ENCODE measurements at regions not wholly inside any gene's neighbourhood (a gene's known extent, or its start where the extent isn't known, plus 50 kb on each side); places are given as distances from the start of the nearest gene placed in this dataset.
A peak's percentile ranks its signal among the peaks of the same experiment; 100 is the strongest.

DNA sequence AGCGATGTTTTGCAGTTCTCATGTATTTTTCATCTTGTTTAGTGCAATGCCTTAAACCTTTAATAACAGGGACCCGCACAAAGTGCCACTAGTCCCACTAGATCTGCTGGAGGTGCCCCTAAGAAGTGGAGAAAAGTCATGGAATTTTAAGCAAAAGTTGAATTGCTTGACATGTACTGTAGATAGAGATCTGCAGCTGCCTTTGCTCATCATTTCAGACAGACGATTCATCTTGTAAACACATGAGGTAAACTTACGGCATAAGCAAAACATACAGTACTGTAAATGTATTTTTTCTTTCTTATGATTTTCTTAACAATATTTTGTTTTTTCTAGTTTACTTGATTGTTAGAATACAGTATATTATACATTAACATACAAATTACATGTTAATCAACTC is 295.6 kb downstream of the CASP12 start:
- no peak overlapping the region for H3K27ac ChIP-seq
- H3K4me1 ChIP-seq = no peaks in the 10 kb centered on the region
- no peak for ATAC-seq
- intact Hi-C loops (cut with DNase I) = no loop called here
- TF ChIP-seq, protein P1, sequence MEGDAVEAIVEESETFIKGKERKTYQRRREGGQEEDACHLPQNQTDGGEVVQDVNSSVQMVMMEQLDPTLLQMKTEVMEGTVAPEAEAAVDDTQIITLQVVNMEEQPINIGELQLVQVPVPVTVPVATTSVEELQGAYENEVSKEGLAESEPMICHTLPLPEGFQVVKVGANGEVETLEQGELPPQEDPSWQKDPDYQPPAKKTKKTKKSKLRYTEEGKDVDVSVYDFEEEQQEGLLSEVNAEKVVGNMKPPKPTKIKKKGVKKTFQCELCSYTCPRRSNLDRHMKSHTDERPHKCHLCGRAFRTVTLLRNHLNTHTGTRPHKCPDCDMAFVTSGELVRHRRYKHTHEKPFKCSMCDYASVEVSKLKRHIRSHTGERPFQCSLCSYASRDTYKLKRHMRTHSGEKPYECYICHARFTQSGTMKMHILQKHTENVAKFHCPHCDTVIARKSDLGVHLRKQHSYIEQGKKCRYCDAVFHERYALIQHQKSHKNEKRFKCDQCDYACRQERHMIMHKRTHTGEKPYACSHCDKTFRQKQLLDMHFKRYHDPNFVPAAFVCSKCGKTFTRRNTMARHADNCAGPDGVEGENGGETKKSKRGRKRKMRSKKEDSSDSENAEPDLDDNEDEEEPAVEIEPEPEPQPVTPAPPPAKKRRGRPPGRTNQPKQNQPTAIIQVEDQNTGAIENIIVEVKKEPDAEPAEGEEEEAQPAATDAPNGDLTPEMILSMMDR (IDR thresholded peaks at IDR 0.05) = no peak
- peaks cover 0 to 12% of the 10 kb centered on the region in 2 donors for H3K9me3 ChIP-seq
- DNase-seq = no peak
- H3K4me3 ChIP-seq = no peak overlapping the region
- H3K27me3 ChIP-seq = no peaks in the 10 kb centered on the region
- H3K36me3 ChIP-seq = no peaks in the 10 kb centered on the region

DNA sequence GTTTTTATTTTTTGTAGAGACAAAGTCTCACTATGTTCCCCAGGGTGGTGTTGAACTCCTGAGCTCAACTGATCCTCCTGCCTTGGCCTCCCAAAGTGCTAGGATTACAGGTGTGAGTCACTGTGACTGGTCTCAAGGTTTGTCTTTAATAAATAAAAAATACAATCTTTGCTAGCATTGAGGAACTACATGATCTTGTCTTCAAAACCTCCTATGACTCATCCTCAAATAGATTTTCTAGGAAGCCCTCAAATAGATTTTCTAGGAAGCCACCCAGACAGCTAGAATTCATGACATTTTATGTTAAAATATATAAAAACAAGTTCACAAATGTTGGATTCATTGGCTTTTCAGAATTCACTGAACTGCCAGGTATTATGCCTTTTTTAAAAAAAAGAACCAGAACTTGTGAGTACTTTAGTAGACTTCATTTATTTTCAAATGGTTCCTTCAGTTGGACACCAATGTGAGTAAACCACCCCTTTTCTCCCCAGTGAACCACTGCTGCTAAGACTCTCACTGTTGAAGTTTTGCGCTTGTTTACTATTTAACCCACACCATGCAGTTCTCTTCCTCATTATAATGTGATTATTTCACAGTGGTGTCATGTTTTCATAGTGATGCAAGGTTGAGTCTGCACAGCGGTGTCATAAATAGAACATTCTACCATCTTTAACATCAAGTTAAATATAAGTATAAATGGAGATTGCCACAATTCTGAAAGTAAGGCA is 303.9 kb downstream of the CASP12 start:
- no peak for DNase-seq
- H3K27me3 ChIP-seq = no peaks in the 10 kb centered on the region

DNA sequence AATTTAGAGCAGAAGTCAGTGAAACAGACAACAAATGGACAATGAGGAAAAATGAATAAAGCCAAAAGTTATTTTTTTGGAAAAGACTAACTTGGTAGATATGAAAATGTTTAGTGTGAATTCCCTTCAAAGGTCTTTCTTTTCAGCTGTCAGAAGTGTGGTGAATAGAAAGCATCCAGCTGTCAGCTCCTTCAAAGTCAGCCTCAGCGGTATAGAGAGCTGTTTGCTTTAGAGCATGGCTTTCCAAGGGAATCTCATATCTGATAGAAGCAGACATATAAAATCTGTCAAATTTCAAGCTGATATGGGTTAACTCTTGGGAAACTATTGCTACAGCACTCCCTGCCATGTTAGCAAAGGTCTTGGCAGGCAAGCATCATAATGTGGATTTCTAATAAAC is 309.3 kb downstream of the CASP12 start:
- intact Hi-C loops (cut with DNase I) = no loop called here
- DNase-seq (peak in 2 of 4 donors; percentile 47 to 55), ATAC-seq (no peak)
- no peaks in the 10 kb centered on the region for H3K9me3 ChIP-seq
- no peak overlapping the region for H3K27ac ChIP-seq
- H3K27me3 ChIP-seq = no peaks in the 10 kb centered on the region
- TF ChIP-seq, protein P1 (IDR thresholded peaks at IDR 0.05) = no peak
- H3K4me3 ChIP-seq = no peak overlapping the region
- H3K4me1 ChIP-seq = no peaks in the 10 kb centered on the region
- H3K36me3 ChIP-seq = no peaks in the 10 kb centered on the region

More for the DNA sequence above, 303.9 kb downstream of the CASP12 start:
- no peaks in the 10 kb centered on the region for H3K4me1 ChIP-seq
- H3K36me3 ChIP-seq = no peaks in the 10 kb centered on the region
- no peaks in the 10 kb centered on the region for H3K9me3 ChIP-seq
- intact Hi-C loops (cut with DNase I) = no loop called here
- ATAC-seq = peak; percentile 21
- H3K4me3 ChIP-seq = no peak overlapping the region
- H3K27ac ChIP-seq = no peak overlapping the region
- TF ChIP-seq, protein P1 (IDR thresholded peaks at IDR 0.05) = no peak

DNA sequence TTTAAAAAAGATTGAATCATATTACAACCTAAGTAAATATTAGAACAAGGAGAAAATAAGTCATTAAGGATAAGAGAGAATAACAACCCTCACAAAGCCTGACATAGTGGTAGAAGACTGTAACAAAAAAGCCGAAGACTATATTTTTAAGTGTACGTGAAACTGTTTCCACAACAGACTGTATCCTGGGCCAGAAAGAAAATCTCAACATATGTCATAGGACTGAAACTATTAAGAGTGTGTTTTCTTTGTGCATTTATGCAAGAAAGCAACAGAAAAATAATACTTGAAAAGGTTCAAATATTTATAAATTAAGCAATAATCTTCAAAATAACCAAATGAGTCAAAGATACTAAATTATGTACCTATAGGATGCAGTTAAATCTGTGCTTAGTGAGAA is 309.8 kb downstream of the CASP12 start:
- DNase-seq (peak in 2 of 4 donors; percentile 11 to 26), ATAC-seq (no peak)
- TF ChIP-seq, protein P1 (IDR thresholded peaks at IDR 0.05) = no peak
- Histone ChIP-seq H3K27ac (no peak overlapping the region), H3K4me3 (no peak overlapping the region), H3K27me3 (no peaks in the 10 kb centered on the region), H3K9me3 (no peaks in the 10 kb centered on the region), H3K36me3 (no peaks in the 10 kb centered on the region), H3K4me1 (no peaks in the 10 kb centered on the region)
- intact Hi-C loops (cut with DNase I) = no loop called here

DNA sequence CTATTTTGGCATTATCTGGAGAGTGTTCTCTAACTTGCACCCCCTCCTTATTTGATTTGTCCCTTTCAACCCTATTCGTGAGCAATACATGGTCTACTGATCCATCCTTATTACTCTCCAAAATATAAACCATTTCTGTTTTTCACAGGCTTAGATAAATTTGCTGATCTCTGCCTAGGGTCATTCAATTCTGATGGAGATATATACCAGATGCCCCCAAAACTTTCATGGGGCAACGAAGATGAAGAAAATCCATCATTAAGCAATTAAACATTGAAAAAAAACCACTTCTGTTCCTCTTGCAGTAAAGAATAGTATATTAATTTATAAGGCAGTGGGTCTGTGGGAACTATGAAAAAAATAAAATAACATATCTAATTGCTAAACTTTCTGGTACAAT is 313.4 kb downstream of the CASP12 start:
- intact Hi-C loops (cut with DNase I) = no loop called here
- no peaks in the 10 kb centered on the region for H3K36me3 ChIP-seq
- H3K27ac ChIP-seq = no peak overlapping the region
- H3K4me3 ChIP-seq = no peak overlapping the region
- TF ChIP-seq, protein P1 (IDR thresholded peaks at IDR 0.05) = no peak
- H3K9me3 ChIP-seq = no peaks in the 10 kb centered on the region
- DNase-seq (no peak), ATAC-seq (no peak)
- no peaks in the 10 kb centered on the region for H3K27me3 ChIP-seq
- H3K4me1 ChIP-seq = no peaks in the 10 kb centered on the region

Measured in left lung (tissue), 4 donors.